Heart left ventricle (tissue), 16 donors: ENCODE measurements at regions not wholly inside any gene's neighbourhood (a gene's known extent, or its start where the extent isn't known, plus 50 kb on each side); places are given as distances from the start of the nearest gene placed in this dataset.

ENCODE experiments used
- ATAC-seq, 4 donors: fragments of 200-7000 bp; cut with Tn5 transposase; one replicate each; pipeline ENCODE4 v1.9.1; 2020 to 2022; ENCODE audit warnings: moderate library complexity in 4 of 4, mild to moderate bottlenecking in 3 of 4, moderate number of reproducible peaks in 1 of 4
- DNase-seq, 5 donors: peaks; one replicate each; pipeline ENCODE4 v3.0.0-alpha.2; 2020
- H3K27ac ChIP-seq, 12 donors: fragments of 200-600 bp; sonication (generic) in 4 of 12; one replicate each; pipeline versions ENCODE4 v1.5.0 to v1.8.0; 2016 to 2022; ENCODE audit warnings: mild to moderate bottlenecking in 2 of 12
- H3K27me3 ChIP-seq, 9 donors: fragments of 200-600 bp; sonication (generic) in 2 of 9; one replicate each; pipeline versions ENCODE4 v1.5.1 to v1.8.0; 2016 to 2022; ENCODE audit warnings: mild to moderate bottlenecking in 3 of 9
- H3K36me3 ChIP-seq, 9 donors: fragments of 200-600 bp; sonication (generic) in 2 of 9; one replicate each; pipeline versions ENCODE4 v1.5.0 to v1.8.0; 2018 to 2022; ENCODE audit warnings: mild to moderate bottlenecking in 2 of 9
- H3K4me1 ChIP-seq, 12 donors: fragments of 200-600 bp; sonication (generic) in 4 of 12; one replicate each; pipeline versions ENCODE4 v1.5.0 to v1.8.0; 2016 to 2022; ENCODE audit warnings: mild to moderate bottlenecking in 3 of 12
- H3K4me3 ChIP-seq, 12 donors: fragments of 200-600 bp; sonication (generic) in 4 of 12; one replicate each; pipeline versions ENCODE4 v1.5.0 to v1.8.0; 2017 to 2022; ENCODE audit warnings: mild to moderate bottlenecking in 9 of 12, moderate library complexity in 4 of 12
- H3K9me3 ChIP-seq, 12 donors: fragments of 200-600 bp; sonication (generic) in 4 of 12; one replicate each; pipeline versions ENCODE4 v1.5.0 to v1.8.0; 2016 to 2022; ENCODE audit warnings: mild to moderate bottlenecking in 1 of 12
- CTCF ChIP-seq, 12 donors: fragments of 200-600 bp; sonication (generic) in 4 of 12; IDR thresholded peaks; one replicate each; pipeline versions ENCODE4 v1.5.0 to v1.8.0; 2018 to 2022; ENCODE audit warnings: antibody characterized with exemption in 12 of 12, mild to moderate bottlenecking in 5 of 12
- POLR2A ChIP-seq, 2 donors: fragments of 450-650 bp; IDR thresholded peaks; one replicate each; pipeline ENCODE4 v1.6.1; 2017; ENCODE audit warnings: antibody characterized with exemption in 2 of 2, mild to moderate bottlenecking in 2 of 2, moderate library complexity in 2 of 2
- WGBS, 4 donors: extraction: QIAGEN DNeasy Blood & Tissue Kit in 2 of 4; methylation state at CpG; one replicate each; pipeline versions ENCODE4 v1.1.5 to v1.1.7; 2013 to 2018; 5-methylcytosine and 5-hydroxymethylcytosine counted together
- intact Hi-C, 10 donors: fragments of 100-400 bp; cut with DNase I; formaldehyde crosslinking; loops; one replicate each; pipeline versions ENCODE4 v1.11.1 to v1.14.2; 2022
- donor health status: ischemic (EF 13 %, LVEDD 7.1; RV severe dilation, severe dysfunction).
- donor health status: healthy with polysubstance abuse.
- donor health status: DM: no; HTN: yes; CAD: no.
- donor health status: DM: no; HTN: no; CAD: no.
- donor health status: ischemic (EF 25% LVEDD 6.9; RV normal size, moderate dysfunction).
- donor health status: ischemic (EF 25% LVEDD 5.7; RV mildly dilated, moderate dysfunction).
- donor health status: healthy.
- donor health status: DM: yes; HTN: yes; CAD: no.
- donor health status: ischemic (EF 35%, LVEDD 5.7; RV mildly dilated, moderate dysfunction).
- donor health status: nonischemic (EF 11% LVEDD 7.7; RV severe dilation, severe dysfunction).
- donor health status: DM: yes; HTN: yes; CAD: no.
- donor health status: PGD.
- donor health status: ischemic (EF 29% LVEDD 5.4; RV normal size, mild dysfunction).
- donor health status: nonischemic (EF 23%, LVEDD 6.1; RV moderate dilation, normal function).

- Histone ChIP-seq H3K36me3 (no peaks in the 10 kb centered on the region), H3K27ac (no peak overlapping the region), H3K9me3 (peaks cover 0 to 4% (median 0%) of the 10 kb centered on the region in 12 donors), H3K4me3 (no peak overlapping the region), H3K4me1 (no peaks in the 10 kb centered on the region), H3K27me3 (no peaks in the 10 kb centered on the region)
- no peak for TF ChIP-seq POLR2A (IDR thresholded peaks at IDR 0.05)
- no peak for TF ChIP-seq CTCF (IDR thresholded peaks at IDR 0.05)
- intact Hi-C loops = no loop called here
- 59 to 80% (median 75%) methylated on average over 3 of the region's 3 CpGs for WGBS, 4 donors
- ATAC-seq (no peak), DNase-seq (no peak)
Observed at GRCh38 chr2:76128622-76129021, 417.9 kb upstream of the GCFC2 start.

GRCh38 chr2:76120176-76120575 is 409.5 kb upstream of the GCFC2 start:
- Histone ChIP-seq H3K4me3 (no peak overlapping the region), H3K9me3 (peaks cover 0 to 7% (median 0%) of the 10 kb centered on the region in 12 donors), H3K27me3 (no peaks in the 10 kb centered on the region), H3K36me3 (no peaks in the 10 kb centered on the region), H3K4me1 (no peaks in the 10 kb centered on the region), H3K27ac (no peak overlapping the region)
- TF ChIP-seq POLR2A (IDR thresholded peaks at IDR 0.05) (no peak), CTCF (IDR thresholded peaks at IDR 0.05) (no peak)
- ATAC-seq (no peak), DNase-seq (no peak)
- intact Hi-C loops = no loop called here
- 52 to 70% (median 63%) methylated on average over 1 of the region's 1 CpG for WGBS, 4 donors

GRCh38 chr2:76089683-76090082 is 379.0 kb upstream of the GCFC2 start:
- Histone ChIP-seq H3K27me3 (no peaks in the 10 kb centered on the region), H3K36me3 (no peaks in the 10 kb centered on the region), H3K27ac (no peak overlapping the region), H3K4me1 (no peaks in the 10 kb centered on the region), H3K9me3 (peaks cover 0 to 10% (median 0%) of the 10 kb centered on the region in 12 donors), H3K4me3 (no peak overlapping the region)
- TF ChIP-seq CTCF (IDR thresholded peaks at IDR 0.05) = no peak
- no peak for TF ChIP-seq POLR2A (IDR thresholded peaks at IDR 0.05)
- ATAC-seq = no peak
- no peak for DNase-seq
- intact Hi-C loops = no loop called here

- WGBS, 4 donors = 27 to 61% (median 34%) methylated on average over 2 of the region's 2 CpGs
- Histone ChIP-seq H3K9me3 (peaks cover 0 to 3% (median 0%) of the 10 kb centered on the region in 12 donors), H3K4me3 (no peak overlapping the region), H3K27ac (no peak overlapping the region), H3K27me3 (no peaks in the 10 kb centered on the region), H3K4me1 (no peaks in the 10 kb centered on the region), H3K36me3 (no peaks in the 10 kb centered on the region)
- ATAC-seq (no peak), DNase-seq (no peak)
- intact Hi-C loops = no loop called here
- TF ChIP-seq CTCF (IDR thresholded peaks at IDR 0.05) (no peak), POLR2A (IDR thresholded peaks at IDR 0.05) (no peak)
Observed at GRCh38 chr2:76083248-76083647, 372.5 kb upstream of the GCFC2 start.
